HG03060 (cell line): ENCODE measurements at regions not wholly inside any gene's neighbourhood (a gene's known extent, or its start where the extent isn't known, plus 50 kb on each side); places are given as distances from the start of the nearest gene placed in this dataset.
"Not testable (repeated sequence)": the region's sequence is repeated elsewhere in the genome, so short reads cannot be mapped to it uniquely, and the experiment has no call there.

Source experiments
- ATAC-seq: cut with Tn5 transposase; IDR thresholded peaks from one replicate; pipeline ENCODE4 v1.9.1; 2021; ENCODE audit warnings: low read depth, moderate number of reproducible peaks; ENCODE audit not compliant: unreplicated experiment

DNA sequence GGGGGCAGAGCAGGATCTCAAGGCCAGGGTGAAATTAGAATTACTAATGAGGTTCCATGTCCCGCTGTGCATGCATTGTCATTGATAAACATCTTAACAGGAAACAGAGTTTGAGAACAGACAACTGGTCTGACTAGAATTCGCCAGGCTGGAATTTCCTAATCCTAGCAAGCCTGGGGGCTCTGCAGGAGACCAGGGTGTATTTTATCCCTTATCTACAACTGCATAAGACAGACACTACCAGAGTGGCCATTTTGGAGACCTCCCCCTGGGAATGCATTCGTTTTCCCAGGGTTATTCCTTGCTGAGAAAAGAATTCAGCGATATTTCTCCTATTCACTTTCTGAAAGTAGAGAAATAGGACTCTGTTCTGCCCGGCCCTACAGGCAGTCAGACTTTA lies 1007.6 kb downstream of the SLC16A7 start:
- not testable (repeated sequence) for ATAC-seq

- no peak for ATAC-seq
These were observed 1020.6 kb downstream of the SLC16A7 start for GRCh38 chr12:60616400-60616799.

DNA sequence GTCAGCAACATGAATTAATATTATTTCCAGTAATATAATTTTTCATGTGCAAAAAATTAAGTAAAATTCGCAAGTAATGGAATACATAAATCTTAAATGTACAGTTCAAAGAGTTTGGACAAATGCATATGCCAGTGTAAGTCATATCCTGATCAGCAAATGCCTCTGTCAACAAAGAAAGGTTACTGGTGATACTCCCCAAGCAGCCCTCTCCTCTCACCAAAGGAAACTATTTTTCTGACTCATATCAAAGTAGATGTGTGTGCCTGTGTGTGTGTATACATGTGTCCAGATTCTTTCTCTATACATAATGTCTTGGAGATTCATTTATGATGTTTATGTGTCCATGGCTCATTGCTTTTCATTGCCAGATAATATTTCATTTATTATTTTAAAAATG lies 1035.0 kb downstream of the SLC16A7 start:
- no peak for ATAC-seq

GRCh38 chr12:60644076-60644475 lies 1048.2 kb downstream of the SLC16A7 start:
- no peak for ATAC-seq

DNA sequence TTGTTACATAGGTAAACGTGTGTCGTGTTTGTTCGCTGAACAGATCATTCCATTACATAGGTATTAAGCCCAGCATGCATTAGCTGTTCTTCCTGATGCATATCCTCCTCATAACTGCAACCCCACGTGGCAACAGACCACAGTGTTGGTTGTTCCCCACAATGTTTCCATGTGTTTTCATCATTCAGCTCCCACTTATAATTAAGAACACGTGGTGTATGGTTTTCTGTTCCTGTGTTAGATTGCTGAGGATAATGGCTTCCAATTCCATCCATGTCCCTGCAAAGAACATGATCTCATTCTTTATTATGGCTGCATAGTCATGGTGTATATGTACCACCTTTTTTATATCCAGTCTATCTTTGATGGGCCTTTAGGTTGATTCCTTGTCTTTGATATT lies 1071.1 kb downstream of the SLC16A7 start:
- no peak for ATAC-seq

- no peak for ATAC-seq
These were observed 1077.1 kb downstream of the SLC16A7 start for GRCh38 chr12:60672949-60673348.

- ATAC-seq = no peak
These were observed 1089.3 kb downstream of the SLC16A7 start for GRCh38 chr12:60684988-60685655.

- no peak for ATAC-seq
These were observed 1093.3 kb downstream of the SLC16A7 start for GRCh38 chr12:60689137-60689536.

DNA sequence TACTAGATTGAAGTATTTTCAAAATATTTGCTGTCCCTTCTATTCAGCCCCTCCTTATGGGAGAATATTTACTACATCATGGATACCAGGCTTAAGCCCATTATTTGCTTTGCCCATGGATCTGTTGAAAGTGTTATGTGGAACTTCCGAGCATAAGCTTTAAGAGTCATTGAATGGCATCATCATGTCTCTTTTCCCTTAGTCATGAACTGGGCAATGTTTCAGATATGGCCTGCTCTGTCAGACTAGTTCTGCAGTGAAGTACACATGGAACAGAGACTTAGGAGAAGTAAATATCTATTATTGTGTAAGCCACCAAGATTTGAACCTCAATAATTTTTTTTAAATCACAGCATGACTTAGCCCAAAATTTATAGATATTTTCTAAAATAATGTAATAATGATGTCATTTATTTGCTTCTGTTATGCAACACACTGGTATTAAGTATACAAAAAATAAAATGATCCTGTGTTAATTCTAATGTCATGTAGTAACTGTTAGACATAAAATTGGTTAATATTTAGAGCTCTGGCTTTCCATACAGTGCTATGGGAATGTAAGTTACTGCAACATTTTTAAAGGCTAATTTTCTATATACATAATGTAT lies 1097.3 kb downstream of the SLC16A7 start:
- no peak for ATAC-seq

- no peak for ATAC-seq
These were observed 1108.5 kb downstream of the SLC16A7 start for GRCh38 chr12:60704171-60704914.

- no peak for ATAC-seq
These were observed 1114.4 kb downstream of the SLC16A7 start for GRCh38 chr12:60710246-60710645.

GRCh38 chr12:60714141-60714900 lies 1118.5 kb downstream of the SLC16A7 start:
- no peak for ATAC-seq

DNA sequence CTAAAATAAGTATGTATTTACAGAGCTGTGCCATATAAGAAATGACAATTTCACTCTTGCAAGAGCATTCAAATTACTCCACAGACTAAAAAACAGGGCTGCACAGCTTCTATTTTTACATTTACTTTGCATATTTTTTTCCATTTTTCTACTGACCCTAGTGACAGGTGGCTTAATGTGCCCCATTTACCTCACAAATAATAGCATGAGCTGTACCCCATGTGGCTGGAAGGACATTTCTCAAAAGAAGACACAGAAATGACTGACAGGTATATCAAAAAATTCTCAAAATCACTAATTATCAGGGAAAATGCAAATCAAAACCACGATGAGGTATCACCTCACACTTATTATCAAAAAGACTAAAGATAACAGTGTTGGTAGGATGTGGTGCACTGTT lies 1128.6 kb downstream of the SLC16A7 start:
- ATAC-seq = no peak

- no peak for ATAC-seq
These were observed 1129.2 kb downstream of the SLC16A7 start for GRCh38 chr12:60724984-60725383.

DNA sequence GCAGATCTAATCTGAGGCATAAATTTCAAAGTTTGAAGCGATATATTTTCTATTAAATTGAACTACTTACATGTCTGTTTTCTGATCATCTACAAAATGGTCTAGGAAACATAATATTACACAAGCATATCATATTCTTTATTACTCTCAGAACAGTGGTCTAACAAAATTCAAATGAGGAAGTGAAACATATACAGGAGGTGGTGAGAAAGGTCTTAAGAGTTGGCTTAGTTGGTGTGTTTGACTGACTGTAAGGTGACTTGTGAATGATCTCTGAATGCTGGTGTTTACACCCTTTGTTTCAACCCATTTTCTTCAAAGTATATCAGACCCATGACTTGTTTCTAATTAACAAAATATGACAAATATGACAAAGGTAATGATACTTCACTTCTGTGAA lies 1156.8 kb downstream of the SLC16A7 start:
- ATAC-seq = no peak

- no peak for ATAC-seq
These were observed 1162.4 kb downstream of the SLC16A7 start for GRCh38 chr12:60758224-60758623.

GRCh38 chr12:60760965-60761364 lies 1165.1 kb downstream of the SLC16A7 start:
- no peak for ATAC-seq

DNA sequence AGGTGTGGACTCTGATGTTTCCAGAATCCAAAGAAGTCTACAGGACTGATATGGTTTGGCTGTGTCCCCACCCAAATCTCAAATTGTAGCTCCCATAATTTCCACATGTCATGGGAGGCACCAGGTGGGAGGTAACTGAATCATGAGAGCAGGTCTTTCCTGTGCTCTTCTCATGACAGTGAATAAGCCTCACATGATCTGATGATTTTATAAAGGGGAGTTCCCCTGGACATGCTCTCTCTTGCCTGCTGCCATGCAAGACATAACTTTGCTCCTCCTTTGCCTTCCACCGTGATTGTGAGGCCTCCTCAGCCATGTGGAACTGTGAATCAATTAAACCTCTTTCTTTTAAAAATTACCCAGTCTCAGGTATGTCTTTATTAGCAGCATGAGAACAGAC lies 1205.3 kb downstream of the SLC16A7 start:
- not testable (repeated sequence) for ATAC-seq

GRCh38 chr12:60803147-60803546 lies 1207.3 kb downstream of the SLC16A7 start:
- no peak for ATAC-seq

DNA sequence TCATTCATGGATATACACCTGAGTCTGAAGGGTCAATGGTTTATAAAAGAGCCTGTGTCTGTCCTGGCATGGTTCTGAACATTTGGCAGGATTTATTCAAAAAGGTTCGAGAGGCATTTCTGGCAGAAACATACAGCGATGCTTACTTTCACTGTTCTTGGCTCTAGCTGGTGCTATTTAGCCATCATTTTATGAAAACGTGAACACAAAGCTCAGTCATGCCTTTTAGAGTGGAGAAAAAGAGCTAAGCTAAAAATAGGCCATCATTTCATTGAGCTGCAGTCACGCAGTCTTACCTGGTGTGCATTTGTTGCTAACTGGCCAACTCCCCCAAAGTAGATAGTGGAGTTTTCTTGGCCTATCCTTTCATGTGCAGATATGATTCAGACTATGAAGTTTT lies 1209.5 kb downstream of the SLC16A7 start:
- ATAC-seq = no peak

DNA sequence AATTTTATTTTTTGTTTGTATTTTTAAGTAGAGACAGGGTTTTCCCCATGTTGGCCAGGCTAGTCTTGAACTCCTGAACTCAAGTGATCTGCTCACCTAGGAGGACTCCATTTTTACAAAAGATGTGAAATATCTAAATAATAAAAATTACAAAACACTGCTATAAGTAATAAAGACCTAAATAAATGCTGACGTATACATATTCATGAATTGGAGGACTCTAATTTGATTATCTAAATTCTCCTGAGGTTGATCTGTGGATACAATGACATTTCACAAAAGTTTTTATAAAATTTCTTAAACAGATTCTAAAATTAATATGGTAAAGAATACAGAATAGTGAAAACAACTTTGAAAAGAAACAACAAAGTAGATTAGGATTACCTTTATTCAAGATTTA lies 1224.0 kb downstream of the SLC16A7 start:
- no peak for ATAC-seq
